Esophagus squamous epithelium (tissue), 4 donors: ENCODE measurements at regions not wholly inside any gene's neighbourhood (a gene's known extent, or its start where the extent isn't known, plus 50 kb on each side); places are given as distances from the start of the nearest gene placed in this dataset.

ENCODE experiments used
- POLR2A ChIP-seq, 4 donors: fragments of 450-650 bp; IDR thresholded peaks; one replicate each; pipeline ENCODE4 v1.6.1; 2017; ENCODE audit warnings: antibody characterized with exemption in 4 of 4, mild to moderate bottlenecking in 4 of 4, moderate library complexity in 3 of 4
- TF ChIP-seq, protein P1 (sequence below), 6 experiments: fragments of 450-650 bp in 4 of 6; fragments of 200-600 bp in 2 of 6; sonication (generic) in 2 of 6; IDR thresholded peaks; one replicate each; pipeline ENCODE4 v1.5.1; 2016 to 2019; ENCODE audit warnings: antibody characterized with exemption in 6 of 6, mild to moderate bottlenecking in 4 of 6, moderate library complexity in 4 of 6

DNA sequence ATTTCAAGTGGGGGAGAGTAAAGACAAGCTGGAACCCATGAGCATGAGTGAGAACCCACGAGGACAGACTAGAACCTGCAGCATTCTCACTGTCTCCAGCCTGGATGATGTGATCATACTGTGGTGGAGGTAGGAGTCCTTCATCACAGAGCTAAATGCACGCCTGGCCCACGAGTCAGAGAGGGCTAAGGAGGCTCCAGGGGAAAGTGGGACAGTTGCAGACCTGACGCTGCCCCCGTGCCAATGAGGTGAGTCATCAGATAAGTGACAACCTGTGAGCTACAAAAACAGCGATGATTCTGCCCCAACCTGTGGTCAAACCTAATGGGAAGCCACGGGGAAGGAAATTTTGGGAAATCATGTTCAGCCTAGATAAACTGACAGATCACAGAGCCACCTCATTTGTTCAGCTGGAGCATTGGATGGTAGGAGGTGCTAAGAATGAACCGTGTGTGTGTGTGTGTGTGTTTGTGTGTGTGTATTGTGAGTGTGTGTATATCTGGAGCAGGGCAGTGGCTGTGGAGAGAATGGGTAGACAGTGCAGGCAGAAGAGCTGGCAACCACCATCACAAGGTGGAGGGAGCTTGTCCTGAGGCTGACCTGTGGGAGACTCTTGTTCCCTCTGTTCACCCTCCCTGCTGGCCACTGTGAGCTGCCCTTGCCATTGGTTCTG, 131.8 kb downstream of the UTP18 start:
- TF ChIP-seq, protein P1, sequence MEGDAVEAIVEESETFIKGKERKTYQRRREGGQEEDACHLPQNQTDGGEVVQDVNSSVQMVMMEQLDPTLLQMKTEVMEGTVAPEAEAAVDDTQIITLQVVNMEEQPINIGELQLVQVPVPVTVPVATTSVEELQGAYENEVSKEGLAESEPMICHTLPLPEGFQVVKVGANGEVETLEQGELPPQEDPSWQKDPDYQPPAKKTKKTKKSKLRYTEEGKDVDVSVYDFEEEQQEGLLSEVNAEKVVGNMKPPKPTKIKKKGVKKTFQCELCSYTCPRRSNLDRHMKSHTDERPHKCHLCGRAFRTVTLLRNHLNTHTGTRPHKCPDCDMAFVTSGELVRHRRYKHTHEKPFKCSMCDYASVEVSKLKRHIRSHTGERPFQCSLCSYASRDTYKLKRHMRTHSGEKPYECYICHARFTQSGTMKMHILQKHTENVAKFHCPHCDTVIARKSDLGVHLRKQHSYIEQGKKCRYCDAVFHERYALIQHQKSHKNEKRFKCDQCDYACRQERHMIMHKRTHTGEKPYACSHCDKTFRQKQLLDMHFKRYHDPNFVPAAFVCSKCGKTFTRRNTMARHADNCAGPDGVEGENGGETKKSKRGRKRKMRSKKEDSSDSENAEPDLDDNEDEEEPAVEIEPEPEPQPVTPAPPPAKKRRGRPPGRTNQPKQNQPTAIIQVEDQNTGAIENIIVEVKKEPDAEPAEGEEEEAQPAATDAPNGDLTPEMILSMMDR (IDR thresholded peaks at IDR 0.05), result no peak
- TF ChIP-seq POLR2A (IDR thresholded peaks at IDR 0.05), result no peak
